Osteoblast (primary cell): ENCODE measurements at regions not wholly inside any gene's neighbourhood (a gene's known extent, or its start where the extent isn't known, plus 50 kb on each side); places are given as distances from the start of the nearest gene placed in this dataset.

Experiments
- DNase-seq: peaks from one replicate; pipeline ENCODE4 v3.0.0; 2011; ENCODE audit warnings: low spot score, mixed read lengths; ENCODE audit not compliant: insufficient read length; ENCODE audit errors: missing footprints
- H2AFZ ChIP-seq: 2 replicates; pipeline ENCODE4 v1.6.0; 2011; ENCODE audit warnings: mild to moderate bottlenecking, low read length
- H3K27ac ChIP-seq: 2 replicates; pipeline ENCODE4 v1.5.1; 2011; ENCODE audit warnings: mild to moderate bottlenecking, low read depth, low read length, moderate library complexity
- H3K27me3 ChIP-seq: 2 replicates; pipeline ENCODE4 v1.6.0; 2012; ENCODE audit warnings: mild to moderate bottlenecking, control low read depth, inconsistent platforms, low read length, moderate library complexity; ENCODE audit not compliant: insufficient read depth
- H3K36me3 ChIP-seq: 2 replicates; pipeline ENCODE4 v1.5.1; 2011; ENCODE audit warnings: mild to moderate bottlenecking, low read length, control low read depth, moderate library complexity; ENCODE audit not compliant: insufficient read depth
- H3K4me1 ChIP-seq: 2 replicates; pipeline ENCODE4 v1.5.1; 2011; ENCODE audit warnings: mild to moderate bottlenecking, low read length, control low read depth, moderate library complexity; ENCODE audit not compliant: insufficient read depth
- H3K4me2 ChIP-seq: 2 replicates; pipeline ENCODE4 v1.6.0; 2011; ENCODE audit warnings: mild to moderate bottlenecking, low read length; ENCODE audit not compliant: insufficient read depth
- H3K4me3 ChIP-seq: fragments of 200-600 bp; sonication (generic); 3 replicates; pipeline ENCODE4 v1.5.1; 2012; ENCODE audit warnings: mild to moderate bottlenecking, low read length, inconsistent platforms; ENCODE audit not compliant: insufficient read depth
- H3K79me2 ChIP-seq: 2 replicates; pipeline ENCODE4 v1.6.0; 2012; ENCODE audit warnings: mild to moderate bottlenecking, low read length, control low read depth, inconsistent platforms; ENCODE audit not compliant: insufficient read depth
- H3K9me3 ChIP-seq: 2 replicates; pipeline ENCODE4 v1.5.1; 2011; ENCODE audit warnings: low read depth, low read length, control low read depth
- H4K20me1 ChIP-seq: 2 replicates; pipeline ENCODE4 v1.6.0; 2012; ENCODE audit warnings: mild to moderate bottlenecking, low read length, control low read depth; ENCODE audit not compliant: insufficient read depth
- CTCF ChIP-seq: IDR thresholded peaks from 2 replicates; pipeline ENCODE4 v1.5.1; 2011; ENCODE audit warnings: mild to moderate bottlenecking, low read depth, low read length, moderate library complexity; ENCODE audit errors: extremely low read depth

DNA sequence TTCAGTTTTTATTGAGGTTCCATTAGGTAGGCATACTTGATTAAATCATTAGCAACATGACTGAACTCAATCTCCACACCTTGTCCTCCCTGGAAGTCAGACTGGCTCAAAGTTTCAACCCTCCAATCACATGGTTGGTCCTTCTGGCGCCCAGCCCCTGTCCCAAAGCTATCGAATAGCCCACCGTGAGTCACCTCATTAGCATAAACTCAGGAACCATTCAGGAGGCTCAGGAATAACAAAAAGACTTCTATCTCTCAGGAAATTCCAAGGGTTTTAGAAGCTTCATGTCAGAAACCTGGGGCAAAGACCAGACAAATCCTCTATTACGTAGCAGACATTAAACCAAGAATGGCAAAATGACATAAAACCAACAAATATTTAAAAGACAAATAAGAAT, 78.6 kb downstream of the RGS2 start:
- no peaks in the 10 kb centered on the region for H3K9me3 ChIP-seq
- H2AFZ ChIP-seq = no peak overlapping the region
- H3K27me3 ChIP-seq = no peaks in the 10 kb centered on the region
- H4K20me1 ChIP-seq = no peaks in the 10 kb centered on the region
- no peaks in the 10 kb centered on the region for H3K4me1 ChIP-seq
- no peak for TF ChIP-seq CTCF
- H3K4me3 ChIP-seq = no peak overlapping the region
- H3K27ac ChIP-seq = no peak overlapping the region
- H3K4me2 ChIP-seq = no peak overlapping the region
- H3K79me2 ChIP-seq = no peaks in the 10 kb centered on the region
- no peaks in the 10 kb centered on the region for H3K36me3 ChIP-seq
- no peak for DNase-seq

GRCh38 chr1:192888574-192888973, 79.7 kb downstream of the RGS2 start:
- Histone ChIP-seq H4K20me1 (no peaks in the 10 kb centered on the region), H3K27ac (no peak overlapping the region), H2AFZ (no peak overlapping the region), H3K79me2 (no peaks in the 10 kb centered on the region), H3K4me2 (no peak overlapping the region), H3K36me3 (no peaks in the 10 kb centered on the region), H3K4me1 (no peaks in the 10 kb centered on the region), H3K9me3 (no peaks in the 10 kb centered on the region), H3K27me3 (no peaks in the 10 kb centered on the region), H3K4me3 (no peak overlapping the region)
- no peak for DNase-seq
- TF ChIP-seq CTCF = no peak

DNA sequence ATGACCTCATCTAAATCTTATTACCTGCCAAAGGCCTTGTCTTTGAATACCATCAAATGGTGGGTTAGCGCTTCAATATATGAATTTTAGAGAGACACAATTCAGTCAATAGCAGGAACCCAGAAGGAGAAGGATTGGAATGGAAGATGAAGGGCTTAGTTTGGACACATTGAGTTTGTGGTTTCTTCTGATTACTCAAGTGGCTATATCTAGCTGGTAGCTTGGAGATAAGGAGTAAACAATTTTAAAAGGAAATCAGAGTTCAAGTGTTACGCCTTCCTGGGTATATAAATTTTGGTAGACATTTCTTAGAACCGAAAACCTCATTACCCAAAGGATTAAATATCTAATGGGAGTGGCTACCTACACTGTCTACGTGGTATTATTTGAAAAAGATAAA, 80.2 kb downstream of the RGS2 start:
- Histone ChIP-seq H3K9me3 (no peaks in the 10 kb centered on the region), H3K79me2 (no peaks in the 10 kb centered on the region), H4K20me1 (no peaks in the 10 kb centered on the region), H2AFZ (no peak overlapping the region), H3K4me3 (no peak overlapping the region), H3K27me3 (no peaks in the 10 kb centered on the region), H3K4me2 (no peak overlapping the region), H3K36me3 (no peaks in the 10 kb centered on the region), H3K27ac (no peak overlapping the region), H3K4me1 (no peaks in the 10 kb centered on the region)
- DNase-seq = no peak
- TF ChIP-seq CTCF = no peak

DNA sequence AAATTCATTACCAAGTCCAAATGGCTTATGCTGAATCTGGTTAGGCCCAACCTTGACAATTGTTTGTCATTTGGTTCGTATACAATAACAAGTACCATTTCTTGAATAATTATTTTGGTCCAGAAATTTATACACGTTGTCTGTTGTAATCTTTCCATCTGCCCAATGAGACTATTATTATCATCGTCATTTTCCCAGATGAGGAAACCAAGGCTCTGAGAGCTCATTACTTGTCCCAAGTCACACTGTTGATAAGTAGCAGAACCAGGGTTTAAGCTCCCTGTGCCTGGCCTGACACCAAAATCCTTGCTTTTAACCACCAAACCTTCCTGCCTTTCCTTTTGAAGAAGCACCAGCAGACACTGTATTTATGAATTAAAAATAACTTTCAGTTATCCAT, 81.3 kb downstream of the RGS2 start:
- no peak overlapping the region for H3K27ac ChIP-seq
- H3K36me3 ChIP-seq = no peaks in the 10 kb centered on the region
- no peaks in the 10 kb centered on the region for H4K20me1 ChIP-seq
- H2AFZ ChIP-seq = no peak overlapping the region
- no peaks in the 10 kb centered on the region for H3K4me1 ChIP-seq
- H3K4me2 ChIP-seq = no peak overlapping the region
- H3K27me3 ChIP-seq = no peaks in the 10 kb centered on the region
- H3K4me3 ChIP-seq = no peak overlapping the region
- H3K79me2 ChIP-seq = no peaks in the 10 kb centered on the region
- H3K9me3 ChIP-seq = no peaks in the 10 kb centered on the region
- DNase-seq = no peak
- no peak for TF ChIP-seq CTCF
